H1 (cell line): ENCODE measurements at regions not wholly inside any gene's neighbourhood (a gene's known extent, or its start where the extent isn't known, plus 50 kb on each side); places are given as distances from the start of the nearest gene placed in this dataset.

Experiments used
- EGR1 ChIP-seq: IDR thresholded peaks from 2 replicates; pipeline ENCODE4 v1.6.1; 2011; ENCODE audit warnings: low read depth, low read length, borderline replicate concordance
- HDAC6 ChIP-seq: IDR thresholded peaks from one replicate; pipeline ENCODE4 v1.7.1; 2012; ENCODE audit warnings: low read depth, mild to moderate bottlenecking, inconsistent platforms, low read length, moderate library complexity
- SRF ChIP-seq: IDR thresholded peaks from 2 replicates; pipeline ENCODE4 v1.6.1; 2011; ENCODE audit warnings: mild to moderate bottlenecking, low read depth, low read length, moderate library complexity
- TF ChIP-seq, protein P1 (sequence below), 3 experiments: IDR thresholded peaks; 1 replicate in 2 of 3; 2 replicates in 1 of 3; pipeline versions ENCODE4 v1.5.1 to v1.6.1; 2011; ENCODE audit warnings: low read length in 3 of 3, mild to moderate bottlenecking in 3 of 3, inconsistent platforms in 2 of 3, low read depth in 1 of 3, moderate library complexity in 1 of 3; ENCODE audit not compliant: insufficient read depth in 1 of 3; ENCODE audit errors: control extremely low read depth in 1 of 3
- TF ChIP-seq, protein P2 (sequence below): IDR thresholded peaks from 2 replicates; pipeline ENCODE4 v1.6.1; 2012; ENCODE audit warnings: inconsistent platforms

DNA sequence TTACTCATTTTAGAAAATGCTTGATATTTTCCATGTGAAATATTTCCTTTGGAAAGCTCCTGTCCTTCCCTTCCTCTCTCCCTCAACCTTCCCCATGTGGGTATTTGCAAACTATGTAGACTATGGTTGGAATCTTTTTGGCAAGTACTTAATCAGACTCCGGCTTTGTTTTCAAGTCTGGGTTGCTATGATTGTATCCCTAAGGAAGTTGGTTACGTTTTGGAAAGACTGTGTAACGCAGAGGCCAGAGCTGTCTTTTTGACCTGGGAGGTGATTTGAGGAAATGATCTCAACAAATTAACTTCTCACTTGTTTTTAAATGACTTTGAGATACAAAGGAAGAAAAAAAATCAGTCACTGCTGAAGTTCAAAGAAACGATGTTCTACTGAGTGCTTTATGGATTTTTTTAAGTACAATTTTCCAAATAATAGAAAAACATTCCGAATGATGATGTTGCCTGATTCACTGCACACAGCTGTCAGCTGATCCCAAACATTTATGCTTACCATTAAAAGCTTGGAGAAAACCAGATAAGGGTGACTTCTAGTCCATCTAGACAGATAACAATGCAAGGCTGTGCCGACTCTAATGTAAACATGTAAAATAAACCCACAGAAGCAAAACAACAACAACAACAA lies 145.5 kb upstream of the CELF2 start:
- TF ChIP-seq, protein P1, sequence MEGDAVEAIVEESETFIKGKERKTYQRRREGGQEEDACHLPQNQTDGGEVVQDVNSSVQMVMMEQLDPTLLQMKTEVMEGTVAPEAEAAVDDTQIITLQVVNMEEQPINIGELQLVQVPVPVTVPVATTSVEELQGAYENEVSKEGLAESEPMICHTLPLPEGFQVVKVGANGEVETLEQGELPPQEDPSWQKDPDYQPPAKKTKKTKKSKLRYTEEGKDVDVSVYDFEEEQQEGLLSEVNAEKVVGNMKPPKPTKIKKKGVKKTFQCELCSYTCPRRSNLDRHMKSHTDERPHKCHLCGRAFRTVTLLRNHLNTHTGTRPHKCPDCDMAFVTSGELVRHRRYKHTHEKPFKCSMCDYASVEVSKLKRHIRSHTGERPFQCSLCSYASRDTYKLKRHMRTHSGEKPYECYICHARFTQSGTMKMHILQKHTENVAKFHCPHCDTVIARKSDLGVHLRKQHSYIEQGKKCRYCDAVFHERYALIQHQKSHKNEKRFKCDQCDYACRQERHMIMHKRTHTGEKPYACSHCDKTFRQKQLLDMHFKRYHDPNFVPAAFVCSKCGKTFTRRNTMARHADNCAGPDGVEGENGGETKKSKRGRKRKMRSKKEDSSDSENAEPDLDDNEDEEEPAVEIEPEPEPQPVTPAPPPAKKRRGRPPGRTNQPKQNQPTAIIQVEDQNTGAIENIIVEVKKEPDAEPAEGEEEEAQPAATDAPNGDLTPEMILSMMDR (IDR thresholded peaks at IDR 0.05; ENCODE audit: control extremely low read depth in 1 of 3, insufficient read depth in 1 of 3, low read depth in 1 of 3, low read length in 3 of 3), result no peak
- TF ChIP-seq HDAC6, result no peak
- TF ChIP-seq, protein P2, sequence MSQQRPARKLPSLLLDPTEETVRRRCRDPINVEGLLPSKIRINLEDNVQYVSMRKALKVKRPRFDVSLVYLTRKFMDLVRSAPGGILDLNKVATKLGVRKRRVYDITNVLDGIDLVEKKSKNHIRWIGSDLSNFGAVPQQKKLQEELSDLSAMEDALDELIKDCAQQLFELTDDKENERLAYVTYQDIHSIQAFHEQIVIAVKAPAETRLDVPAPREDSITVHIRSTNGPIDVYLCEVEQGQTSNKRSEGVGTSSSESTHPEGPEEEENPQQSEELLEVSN, result no peak
- TF ChIP-seq EGR1, result no peak
- TF ChIP-seq SRF, result no peak
